HFFc6 (cell line): ENCODE measurements at regions not wholly inside any gene's neighbourhood (a gene's known extent, or its start where the extent isn't known, plus 50 kb on each side); places are given as distances from the start of the nearest gene placed in this dataset.

Experiments used
- DNase-seq: peaks from one replicate; pipeline ENCODE4 v3.0.0-alpha.2; 2018
- H3K27ac Mint-ChIP-seq: 2 replicates; pipeline ENCODE4 v1.8.0; 2020; ENCODE audit warnings: mild to moderate bottlenecking, mixed read lengths
- H3K27me3 Mint-ChIP-seq: 2 replicates; pipeline ENCODE4 v1.8.0; 2021; ENCODE audit warnings: mild to moderate bottlenecking, moderate library complexity, mixed read lengths; ENCODE audit not compliant: insufficient read depth
- H3K36me3 Mint-ChIP-seq: 2 replicates; pipeline ENCODE4 v1.8.0; 2021; ENCODE audit warnings: low read depth, mixed read lengths
- H3K4me1 Mint-ChIP-seq: 2 replicates; pipeline ENCODE4 v1.8.0; 2020; ENCODE audit warnings: low read depth, mixed read lengths
- H3K4me3 Mint-ChIP-seq: 2 replicates; pipeline ENCODE4 v1.8.0; 2020; ENCODE audit warnings: mild to moderate bottlenecking, moderate library complexity, mixed read lengths
- H3K9me3 Mint-ChIP-seq: 2 replicates; pipeline ENCODE4 v1.8.0; 2020; ENCODE audit warnings: mild to moderate bottlenecking, mixed read lengths
- CTCF ChIP-seq: fragments of 200-600 bp; sonication (generic); IDR thresholded peaks from 2 replicates; pipeline ENCODE4 v1.5.0; 2021; ENCODE audit warnings: antibody characterized with exemption, mild to moderate bottlenecking

GRCh38 chr3:148190441-148190990, 507.2 kb upstream of the AGTR1 start:
- Mint-ChIP-seq H3K36me3 (no peaks in the 10 kb centered on the region), H3K9me3 (peaks cover 3% of the 10 kb centered on the region; the same call in 1 of the 2 replicates), H3K4me1 (no peaks in the 10 kb centered on the region), H3K4me3 (no peak overlapping the region), H3K27ac (no peak overlapping the region), H3K27me3 (no peaks in the 10 kb centered on the region)
- no peak for DNase-seq
- no peak for TF ChIP-seq CTCF

GRCh38 chr3:148191966-148192365, 505.7 kb upstream of the AGTR1 start:
- Mint-ChIP-seq H3K27me3 (no peaks in the 10 kb centered on the region), H3K9me3 (peaks cover 6% of the 10 kb centered on the region; the same call in 1 of the 2 replicates), H3K36me3 (no peaks in the 10 kb centered on the region), H3K4me3 (no peak overlapping the region), H3K27ac (no peak overlapping the region), H3K4me1 (no peaks in the 10 kb centered on the region)
- no peak for DNase-seq
- TF ChIP-seq CTCF: no peak

GRCh38 chr3:148197061-148197460, 500.6 kb upstream of the AGTR1 start:
- H3K36me3 Mint-ChIP-seq: no peaks in the 10 kb centered on the region
- H3K4me3 Mint-ChIP-seq: no peak overlapping the region
- H3K27ac Mint-ChIP-seq: no peak overlapping the region
- H3K9me3 Mint-ChIP-seq: peaks cover 6% of the 10 kb centered on the region; the same call in 1 of the 2 replicates
- H3K4me1 Mint-ChIP-seq: no peaks in the 10 kb centered on the region
- no peak for TF ChIP-seq CTCF
- no peaks in the 10 kb centered on the region; the same call in 1 of the 2 replicates for H3K27me3 Mint-ChIP-seq
- no peak for DNase-seq

- Mint-ChIP-seq H3K36me3 (no peaks in the 10 kb centered on the region), H3K27me3 (no peaks in the 10 kb centered on the region; the same call in 1 of the 2 replicates), H3K4me1 (no peaks in the 10 kb centered on the region), H3K9me3 (peaks cover 7% of the 10 kb centered on the region), H3K4me3 (no peak overlapping the region), H3K27ac (no peak overlapping the region)
- TF ChIP-seq CTCF: no peak
- DNase-seq: no peak
These were observed 495.3 kb upstream of the AGTR1 start for GRCh38 chr3:148202386-148202785.

GRCh38 chr3:148203297-148204010, 494.2 kb upstream of the AGTR1 start:
- Mint-ChIP-seq H3K36me3 (no peaks in the 10 kb centered on the region), H3K27ac (no peak overlapping the region), H3K4me3 (no peak overlapping the region), H3K27me3 (no peaks in the 10 kb centered on the region), H3K4me1 (no peaks in the 10 kb centered on the region), H3K9me3 (peaks cover 11% of the 10 kb centered on the region)
- no peak for DNase-seq
- TF ChIP-seq CTCF: no peak
